Spleen (tissue), 11 donors: ENCODE measurements at regions not wholly inside any gene's neighbourhood (a gene's known extent, or its start where the extent isn't known, plus 50 kb on each side); places are given as distances from the start of the nearest gene placed in this dataset.

Experiments used
- DNase-seq: peaks from one replicate; pipeline ENCODE4 v3.0.0-alpha.2; 2020
- H3K27ac ChIP-seq, 8 donors: fragments of 200-600 bp; sonication (generic) in 7 of 8; 1 replicate in 4 of 8; 2 replicates in 4 of 8; pipeline versions ENCODE4 v1.5.0 to v1.8.0; 2016 to 2021; ENCODE audit warnings: inconsistent platforms in 4 of 8, mild to moderate bottlenecking in 4 of 8, moderate library complexity in 1 of 8
- H3K27me3 ChIP-seq, 7 donors: fragments of 200-600 bp; sonication (generic) in 6 of 7; replicated peaks in 1 of 7; 1 replicate in 4 of 7; 2 replicates in 3 of 7; pipeline versions ENCODE4 v1.5.0 to v1.8.0; 2016 to 2021; ENCODE audit warnings: inconsistent platforms in 3 of 7, mild to moderate bottlenecking in 1 of 7
- H3K36me3 ChIP-seq, 6 donors: fragments of 200-600 bp; sonication (generic) in 5 of 6; 1 replicate in 4 of 6; 2 replicates in 2 of 6; pipeline versions ENCODE4 v1.5.0 to v1.8.0; 2016 to 2021; ENCODE audit warnings: inconsistent platforms in 2 of 6
- H3K4me1 ChIP-seq, 6 donors: fragments of 200-600 bp; sonication (generic) in 5 of 6; 1 replicate in 3 of 6; 2 replicates in 3 of 6; pipeline versions ENCODE4 v1.5.0 to v1.8.0; 2016 to 2021; ENCODE audit warnings: inconsistent platforms in 3 of 6
- H3K4me3 ChIP-seq, 8 donors: fragments of 200-600 bp; sonication (generic) in 7 of 8; 1 replicate in 4 of 8; 2 replicates in 4 of 8; pipeline versions ENCODE4 v1.5.0 to v1.8.0; 2016 to 2021; ENCODE audit warnings: inconsistent platforms in 4 of 8, mild to moderate bottlenecking in 4 of 8, moderate library complexity in 2 of 8
- H3K9me3 ChIP-seq, 8 donors: fragments of 200-600 bp; sonication (generic) in 7 of 8; 1 replicate in 4 of 8; 2 replicates in 4 of 8; pipeline versions ENCODE4 v1.5.0 to v1.8.0; 2016 to 2021; ENCODE audit warnings: inconsistent platforms in 4 of 8
- CTCF ChIP-seq, 11 experiments: fragments of 200-600 bp in 7 of 11; fragments of 450-650 bp in 4 of 11; sonication (generic) in 4 of 11; IDR thresholded peaks in 8 of 11; conservative IDR thresholded peaks in 3 of 11; 1 replicate in 7 of 11; 2 replicates in 4 of 11; pipeline versions ENCODE4 v1.4.0 to v1.8.0; 2016 to 2021; ENCODE audit warnings: antibody characterized with exemption in 11 of 11, inconsistent platforms in 4 of 11, mild to moderate bottlenecking in 1 of 11
- POLR2A ChIP-seq, 3 donors: fragments of 450-650 bp; IDR thresholded peaks; one replicate each; pipeline ENCODE4 v1.5.1; 2017; ENCODE audit warnings: antibody characterized with exemption in 3 of 3, mild to moderate bottlenecking in 1 of 3
- POLR2AphosphoS5 ChIP-seq, 3 donors: sonication (generic); formaldehyde crosslinking; IDR thresholded peaks; one replicate each; pipeline ENCODE4 v1.5.1; 2017; ENCODE audit warnings: antibody characterized with exemption in 3 of 3
- WGBS, 5 donors: extraction: QIAGEN DNeasy Blood & Tissue Kit in 3 of 5; methylation state at CpG; one replicate each; pipeline versions ENCODE4 v1.1.5 to v1.1.7; 2013 to 2018; 5-methylcytosine and 5-hydroxymethylcytosine counted together
- intact Hi-C: fragments of 100-400 bp; cut with DNase I; formaldehyde crosslinking; loops from one replicate; pipeline ENCODE4 v1.15.0; 2023; ENCODE audit warnings: low total_unique reads
- donor health status: healthy with polysubstance abuse.
- donor health status: DM: no; HTN: no; CAD: no; lungs with moderate emphysema.
- donor health status: DM: no; HTN: no; CAD: no.
- donor health status: Bipolar disorder and iron deficiency.
- donor health status: healthy.
- donor health status: DM: no; HTN: no; CAD: no.
- donor health status: DM: yes; HTN: yes; CAD: no.

GRCh38 chr18:73827801-73828200 is 319.8 kb downstream of the FBXO15 start:
- no peaks in the 10 kb centered on the region for H3K36me3 ChIP-seq
- no peak overlapping the region for H3K4me3 ChIP-seq
- intact Hi-C loops = no loop called here
- H3K4me1 ChIP-seq = no peaks in the 10 kb centered on the region
- H3K27me3 ChIP-seq = no peaks in the 10 kb centered on the region
- no peak for TF ChIP-seq POLR2AphosphoS5 (IDR thresholded peaks at IDR 0.05)
- no peak for TF ChIP-seq POLR2A (IDR thresholded peaks at IDR 0.05)
- no peak for TF ChIP-seq CTCF (IDR thresholded peaks at IDR 0.05 in 8 of 11, conservative IDR thresholded peaks at IDR 0.05 in 3 of 11)
- H3K27ac ChIP-seq = no peak overlapping the region
- no peaks in the 10 kb centered on the region for H3K9me3 ChIP-seq
- 83 to 88% (median 87%) methylated on average over 7 of the region's 7 CpGs for WGBS, 5 donors
- no peak for DNase-seq

GRCh38 chr18:73826098-73826497 is 321.5 kb downstream of the FBXO15 start:
- intact Hi-C loops = no loop called here
- WGBS, 5 donors = 79 to 93% (median 87%) methylated on average over 2 of the region's 2 CpGs
- DNase-seq = no peak
- Histone ChIP-seq H3K27ac (no peak overlapping the region), H3K4me1 (no peaks in the 10 kb centered on the region), H3K27me3 (no peaks in the 10 kb centered on the region), H3K4me3 (no peak overlapping the region), H3K9me3 (no peaks in the 10 kb centered on the region), H3K36me3 (no peaks in the 10 kb centered on the region)
- no peak for TF ChIP-seq POLR2AphosphoS5 (IDR thresholded peaks at IDR 0.05)

GRCh38 chr18:73824671-73825070 is 323.0 kb downstream of the FBXO15 start:
- H3K27ac ChIP-seq = no peak overlapping the region
- no peaks in the 10 kb centered on the region for H3K27me3 ChIP-seq
- no peaks in the 10 kb centered on the region for H3K4me1 ChIP-seq
- 67 to 86% (median 72%) methylated on average over 1 of the region's 1 CpG for WGBS, 5 donors
- TF ChIP-seq POLR2AphosphoS5 (IDR thresholded peaks at IDR 0.05) (no peak), POLR2A (IDR thresholded peaks at IDR 0.05) (no peak), CTCF (IDR thresholded peaks at IDR 0.05 in 8 of 11, conservative IDR thresholded peaks at IDR 0.05 in 3 of 11) (no peak)
- DNase-seq = no peak
- intact Hi-C loops = no loop called here
- no peaks in the 10 kb centered on the region for H3K36me3 ChIP-seq
- H3K9me3 ChIP-seq = no peaks in the 10 kb centered on the region
- no peak overlapping the region for H3K4me3 ChIP-seq

- peaks cover 0 to 9% (median 0%) of the 10 kb centered on the region in 8 donors for H3K9me3 ChIP-seq
- TF ChIP-seq POLR2AphosphoS5 (IDR thresholded peaks at IDR 0.05) (no peak), POLR2A (IDR thresholded peaks at IDR 0.05) (no peak), CTCF (IDR thresholded peaks at IDR 0.05 in 8 of 11, conservative IDR thresholded peaks at IDR 0.05 in 3 of 11) (no peak)
- no peaks in the 10 kb centered on the region for H3K36me3 ChIP-seq
- no peak overlapping the region for H3K27ac ChIP-seq
- peaks cover 0 to 3% (median 0%) of the 10 kb centered on the region in 6 donors for H3K4me1 ChIP-seq
- H3K4me3 ChIP-seq = no peak overlapping the region
- H3K27me3 ChIP-seq = no peaks in the 10 kb centered on the region
- WGBS, 5 donors = 75 to 92% (median 87%) methylated on average over 11 of the region's 11 CpGs
- intact Hi-C loops = no loop called here
- no peak for DNase-seq
These were observed 335.2 kb downstream of the FBXO15 start for GRCh38 chr18:73812423-73812822.
